ENCODE measurements at regions not wholly inside any gene's neighbourhood (a gene's known extent, or its start where the extent isn't known, plus 50 kb on each side); places are given as distances from the start of the nearest gene placed in this dataset.

- H3K4me2 ChIP-seq (ENCODE audit: low read length): no peak overlapping the region
- TF ChIP-seq CTCF (IDR thresholded peaks at IDR 0.05; ENCODE audit: low read length): no peak
- TF ChIP-seq EZH2 (IDR thresholded peaks at IDR 0.05; ENCODE audit: borderline replicate concordance, low read length): no peak
- no peaks in the 10 kb centered on the region for H3K9me3 ChIP-seq (ENCODE audit: low read length)
- H4K20me1 ChIP-seq (ENCODE audit: insufficient read depth, low read length): no peaks in the 10 kb centered on the region
- no peaks in the 10 kb centered on the region for H3K79me2 ChIP-seq (ENCODE audit: insufficient read depth, low read length)
- H3K36me3 ChIP-seq (ENCODE audit: insufficient read depth, low read length): no peaks in the 10 kb centered on the region
- H3K9me2 ChIP-seq (ENCODE audit: low read depth, low read length): no peaks in the 10 kb centered on the region
- no peaks in the 10 kb centered on the region for H3K27me3 ChIP-seq (ENCODE audit: insufficient read depth, low read length)
- no peak overlapping the region for H2AFZ ChIP-seq (ENCODE audit: low read length)
- no peaks in the 10 kb centered on the region for H3K4me1 ChIP-seq (ENCODE audit: insufficient read depth, low read length, severe bottlenecking)
- H3F3A ChIP-seq (ENCODE audit: insufficient read depth, low read length): no peaks in the 10 kb centered on the region
- H3K9ac ChIP-seq (ENCODE audit: low read length): no peak overlapping the region
- H3K27ac ChIP-seq (ENCODE audit: low read depth, low read length, poor library complexity, severe bottlenecking): no peak overlapping the region
- no peak overlapping the region for H3K4me3 ChIP-seq (ENCODE audit: low read depth, low read length, poor library complexity, severe bottlenecking)
Measured at GRCh38 chr14:85165094-85165493, 364.9 kb upstream of the FLRT2 start.

DNA sequence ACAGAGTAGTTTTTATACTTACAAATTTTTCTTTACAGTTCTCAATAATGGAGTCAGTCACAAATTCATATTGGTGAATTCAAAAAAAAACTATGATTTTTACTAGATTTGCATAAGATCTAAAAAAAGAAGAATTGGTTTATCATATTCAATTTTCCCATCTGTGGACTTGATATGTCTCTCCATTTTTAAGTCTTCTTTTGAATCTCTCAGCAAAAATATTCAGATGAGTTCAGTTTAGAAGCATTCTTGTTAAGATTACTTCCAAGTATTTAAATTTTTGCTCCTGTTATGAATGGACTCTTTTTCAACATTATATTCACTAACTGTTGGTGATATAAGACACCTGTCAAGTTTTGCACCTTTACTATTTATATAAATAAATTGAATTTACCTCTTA, 360.6 kb upstream of the FLRT2 start:
- H3K9me2 ChIP-seq (ENCODE audit: low read depth, low read length): no peaks in the 10 kb centered on the region
- H3K36me3 ChIP-seq (ENCODE audit: insufficient read depth, low read length): no peaks in the 10 kb centered on the region
- TF ChIP-seq CTCF (IDR thresholded peaks at IDR 0.05; ENCODE audit: low read length): no peak
- no peak for TF ChIP-seq EZH2 (IDR thresholded peaks at IDR 0.05; ENCODE audit: borderline replicate concordance, low read length)

GRCh38 chr14:85172290-85172689, 357.7 kb upstream of the FLRT2 start:
- TF ChIP-seq EZH2 (IDR thresholded peaks at IDR 0.05; ENCODE audit: borderline replicate concordance, low read length) (no peak), CTCF (IDR thresholded peaks at IDR 0.05; ENCODE audit: low read length) (no peak)
- Histone ChIP-seq H3K36me3 (ENCODE audit: insufficient read depth, low read length) (no peaks in the 10 kb centered on the region), H3K9me2 (ENCODE audit: low read depth, low read length) (no peaks in the 10 kb centered on the region), H3K4me2 (ENCODE audit: low read length) (no peak overlapping the region), H3K9me3 (ENCODE audit: low read length) (no peaks in the 10 kb centered on the region), H3K27me3 (ENCODE audit: insufficient read depth, low read length) (no peaks in the 10 kb centered on the region), H3K4me3 (ENCODE audit: low read depth, low read length, poor library complexity, severe bottlenecking) (no peak overlapping the region), H2AFZ (ENCODE audit: low read length) (no peak overlapping the region), H3K4me1 (ENCODE audit: insufficient read depth, low read length, severe bottlenecking) (no peaks in the 10 kb centered on the region), H3K9ac (ENCODE audit: low read length) (no peak overlapping the region), H4K20me1 (ENCODE audit: insufficient read depth, low read length) (no peaks in the 10 kb centered on the region), H3F3A (ENCODE audit: insufficient read depth, low read length) (no peaks in the 10 kb centered on the region), H3K27ac (ENCODE audit: low read depth, low read length, poor library complexity, severe bottlenecking) (no peak overlapping the region), H3K79me2 (ENCODE audit: insufficient read depth, low read length) (no peaks in the 10 kb centered on the region)

More for the DNA sequence above, 360.6 kb upstream of the FLRT2 start:
- no peaks in the 10 kb centered on the region for H3K27me3 ChIP-seq (ENCODE audit: insufficient read depth, low read length)
- H3K4me2 ChIP-seq (ENCODE audit: low read length): no peak overlapping the region
- no peaks in the 10 kb centered on the region for H3F3A ChIP-seq (ENCODE audit: insufficient read depth, low read length)
- no peaks in the 10 kb centered on the region for H4K20me1 ChIP-seq (ENCODE audit: insufficient read depth, low read length)
- no peak overlapping the region for H2AFZ ChIP-seq (ENCODE audit: low read length)
- H3K4me3 ChIP-seq (ENCODE audit: low read depth, low read length, poor library complexity, severe bottlenecking): no peak overlapping the region
- H3K79me2 ChIP-seq (ENCODE audit: insufficient read depth, low read length): no peaks in the 10 kb centered on the region
- H3K9me3 ChIP-seq (ENCODE audit: low read length): no peaks in the 10 kb centered on the region
- H3K9ac ChIP-seq (ENCODE audit: low read length): no peak overlapping the region
- no peaks in the 10 kb centered on the region for H3K4me1 ChIP-seq (ENCODE audit: insufficient read depth, low read length, severe bottlenecking)
- no peak overlapping the region for H3K27ac ChIP-seq (ENCODE audit: low read depth, low read length, poor library complexity, severe bottlenecking)
